NOMO-1 treated with dmso at 0.1 percent for 144 hours (cell line): ENCODE measurements at regions not wholly inside any gene's neighbourhood (a gene's known extent, or its start where the extent isn't known, plus 50 kb on each side); places are given as distances from the start of the nearest gene placed in this dataset.
"Not testable (repeated sequence)": the region's sequence is repeated elsewhere in the genome, so short reads cannot be mapped to it uniquely, and the experiment has no call there.

Source experiments
- DNase-seq: peaks from one replicate; lab custom pipeline; 2025; ENCODE audit not compliant: unreplicated experiment; lab: John Stamatoyannopoulos, UW

DNA sequence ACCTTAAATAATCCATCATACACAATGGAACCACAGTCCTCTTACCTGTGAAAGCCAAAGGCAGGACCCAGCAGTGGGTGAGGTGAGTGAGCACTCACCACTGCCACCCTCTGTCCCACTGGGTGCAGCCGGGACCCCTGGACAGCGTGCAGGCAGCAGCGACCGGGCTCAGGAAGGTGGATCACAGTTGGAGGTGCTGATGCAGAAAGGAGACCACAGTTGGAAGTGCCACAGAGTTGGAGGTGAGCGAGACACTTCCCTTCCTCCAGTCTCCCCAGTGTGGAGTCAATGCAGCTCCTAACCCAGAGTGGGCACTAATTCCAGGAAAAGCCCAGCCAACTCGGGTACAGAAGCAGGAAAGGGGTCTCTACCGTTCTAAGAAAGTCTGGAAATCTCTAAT is 323.0 kb downstream of the KLF13 start:
- not testable (repeated sequence) for DNase-seq

DNA sequence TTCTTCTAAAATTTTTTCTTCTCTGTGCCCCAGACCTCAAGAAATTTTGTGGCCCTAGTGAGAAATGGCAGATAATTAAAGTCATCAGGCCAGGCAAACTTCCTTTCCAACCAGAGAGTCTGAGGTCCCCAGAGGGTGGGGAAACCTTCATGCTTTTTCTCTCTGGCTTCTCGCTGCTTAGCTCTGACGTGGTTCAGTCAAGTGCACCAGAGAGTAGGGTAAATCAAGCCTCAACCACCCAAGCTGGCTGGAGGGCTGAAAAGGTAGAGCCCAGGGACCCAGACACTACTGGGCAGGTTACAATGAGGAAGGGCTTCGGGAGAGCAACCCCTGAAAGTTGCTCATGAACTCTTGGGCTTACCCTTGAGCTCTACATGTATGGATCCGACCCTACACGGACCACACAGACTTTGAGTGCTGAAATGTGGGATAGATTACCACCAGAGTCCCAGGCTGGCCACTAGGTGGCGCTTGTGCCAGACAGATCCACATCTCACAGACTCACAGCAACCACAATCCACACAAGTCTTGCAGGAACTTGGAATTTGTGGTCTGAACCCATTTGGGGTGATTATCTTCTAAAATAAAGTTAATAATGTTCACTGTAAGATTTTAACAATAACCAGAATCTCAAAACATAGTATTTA is 323.5 kb downstream of the KLF13 start:
- DNase-seq: not testable (repeated sequence)

DNA sequence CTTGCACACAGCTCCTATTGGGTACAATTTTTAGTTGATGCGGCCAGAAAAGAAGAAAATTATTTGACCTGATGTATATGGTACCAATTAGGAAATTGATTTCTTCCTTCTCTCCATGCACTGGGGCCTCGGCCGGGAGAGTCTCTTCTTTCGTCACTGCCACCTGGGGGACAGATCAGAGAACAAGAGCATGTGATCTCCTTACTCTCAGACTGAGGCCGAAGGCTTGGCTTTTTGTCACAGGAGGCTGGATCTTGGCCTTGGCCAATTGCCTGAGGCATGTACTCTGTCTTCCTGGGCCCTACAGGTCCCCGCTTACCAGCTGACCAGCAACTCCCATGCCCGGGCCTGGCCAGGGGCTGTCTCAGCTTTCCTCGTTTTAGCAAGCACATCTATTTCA is 330.3 kb downstream of the KLF13 start:
- DNase-seq: not testable (repeated sequence)

DNA sequence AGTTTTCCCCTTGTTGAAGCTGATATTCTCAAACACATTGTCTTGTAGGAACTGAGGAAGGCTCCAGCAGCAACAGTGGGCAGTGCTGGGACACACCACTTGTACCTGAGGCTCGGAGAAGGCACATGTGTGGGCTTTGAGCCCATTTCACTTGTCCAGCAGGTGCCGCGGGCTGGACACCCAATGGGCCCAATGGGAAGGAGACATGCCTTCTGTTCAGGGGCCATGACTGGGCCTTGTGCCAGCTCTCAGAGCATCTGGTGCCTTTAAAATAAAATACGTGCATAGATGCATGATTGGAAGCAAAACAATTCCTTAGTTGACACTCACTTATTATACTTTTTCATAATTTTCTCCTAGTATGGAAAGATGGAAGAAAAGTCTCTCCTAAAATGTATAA is 334.2 kb downstream of the KLF13 start:
- no peak for DNase-seq

DNA sequence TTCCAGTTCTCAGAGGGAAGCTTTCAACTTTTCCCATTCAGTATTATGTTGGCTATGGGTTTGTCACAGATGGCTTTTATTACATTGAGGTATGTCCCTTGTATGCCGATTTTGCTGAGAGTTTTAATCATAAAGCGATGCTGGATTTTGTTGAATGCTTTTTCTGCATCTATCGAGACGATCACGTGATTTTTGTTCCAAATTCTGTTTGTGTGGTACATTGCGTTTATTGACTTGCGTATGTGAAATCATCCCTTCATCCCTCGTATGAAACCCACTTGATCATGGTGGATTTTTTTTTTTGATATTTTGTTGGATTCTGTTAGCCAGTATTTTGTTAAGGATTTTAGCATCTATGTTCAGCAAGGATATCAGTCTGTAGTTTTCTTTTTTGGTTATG is 339.1 kb downstream of the KLF13 start:
- DNase-seq: not testable (repeated sequence)

DNA sequence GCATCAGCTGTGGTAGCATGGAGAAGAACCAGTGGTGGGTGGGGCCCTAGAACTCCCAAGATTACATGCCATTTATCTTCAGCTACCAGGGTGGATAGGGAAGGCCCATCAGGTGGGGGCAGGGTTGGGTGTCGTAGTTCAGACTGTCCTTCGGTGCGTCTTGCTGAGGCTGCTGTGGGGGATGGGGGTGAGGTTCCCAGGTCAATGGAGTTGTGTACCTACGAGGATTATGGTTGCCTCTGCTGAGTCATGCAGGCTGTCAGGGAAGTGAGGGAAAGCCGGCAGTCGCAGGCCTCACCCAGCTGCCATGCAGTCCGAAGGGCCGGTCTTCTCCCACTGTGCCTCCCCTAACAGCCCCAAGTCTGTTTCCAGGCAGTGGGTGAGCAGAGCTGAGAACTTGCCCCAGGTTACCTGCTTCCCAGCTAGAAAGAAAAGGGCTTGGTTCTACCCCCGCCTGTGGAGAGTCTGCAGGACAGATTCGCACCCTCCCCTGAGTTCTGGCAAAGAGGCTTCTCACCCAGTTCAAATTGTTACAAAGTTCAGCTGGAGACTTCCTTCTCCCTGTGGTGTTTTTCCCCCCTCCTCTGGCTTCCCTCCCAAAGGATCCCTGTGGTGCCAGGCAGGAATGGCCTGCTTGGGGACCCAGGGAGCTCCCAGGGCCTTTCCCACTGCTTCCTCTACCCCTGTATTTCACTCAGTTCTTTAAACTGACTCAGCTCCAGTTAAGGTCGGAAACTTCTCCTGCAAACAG is 342.7 kb downstream of the KLF13 start:
- DNase-seq: not testable (repeated sequence)

DNA sequence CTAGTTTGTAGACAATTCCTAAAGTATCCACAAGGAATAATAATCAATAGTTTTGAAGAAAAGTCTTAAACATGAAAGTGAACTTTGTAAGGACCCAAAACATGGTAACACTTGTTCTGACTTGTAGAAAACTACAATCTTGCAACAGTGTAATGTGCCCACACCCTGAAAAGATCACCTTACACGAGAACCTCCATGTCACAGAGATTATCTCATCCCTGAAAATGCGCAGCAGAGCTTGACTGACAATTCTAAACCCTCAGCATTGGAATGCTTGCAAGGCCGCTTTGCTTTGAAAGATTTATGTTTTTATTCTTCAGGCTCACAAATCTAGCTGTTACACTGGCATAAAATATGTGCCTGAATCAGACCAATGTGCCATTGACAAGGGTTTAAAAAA is 346.6 kb downstream of the KLF13 start:
- DNase-seq: not testable (repeated sequence)

DNA sequence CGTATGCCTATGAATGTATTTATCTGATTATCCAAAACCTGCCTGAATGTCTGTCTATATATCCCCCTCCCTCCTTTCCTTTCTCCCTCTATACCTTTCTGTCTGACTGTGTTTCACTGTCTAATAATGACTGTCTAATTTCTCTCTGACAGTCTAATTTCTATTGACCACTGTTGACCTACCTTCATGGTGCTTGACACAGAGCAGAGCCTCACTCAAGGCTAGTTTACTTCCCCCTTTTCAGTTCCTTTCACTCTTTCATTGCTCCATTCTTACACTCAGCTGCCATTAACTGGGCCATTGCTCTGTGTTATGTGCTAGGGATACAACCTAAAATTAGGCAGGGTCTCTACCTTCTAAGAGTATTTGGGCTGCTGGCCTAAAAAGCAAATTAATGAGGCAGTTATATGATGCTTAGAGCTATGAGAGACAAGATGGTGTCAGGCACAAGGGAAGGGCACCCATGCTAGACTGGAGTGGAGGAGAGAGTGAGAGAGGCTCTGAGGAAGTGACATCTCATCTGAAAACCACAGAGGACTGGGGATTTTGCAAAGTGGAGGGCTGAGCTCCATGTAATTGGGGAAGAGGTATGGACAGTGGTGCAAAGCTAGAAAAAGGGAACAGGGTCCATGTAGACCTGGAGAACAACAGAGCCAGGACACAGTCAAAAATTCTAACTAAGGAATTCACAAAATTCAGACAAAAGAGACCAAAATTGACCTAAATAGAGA is 348.6 kb upstream of the CHRNA7 start:
- not testable (repeated sequence) for DNase-seq

DNA sequence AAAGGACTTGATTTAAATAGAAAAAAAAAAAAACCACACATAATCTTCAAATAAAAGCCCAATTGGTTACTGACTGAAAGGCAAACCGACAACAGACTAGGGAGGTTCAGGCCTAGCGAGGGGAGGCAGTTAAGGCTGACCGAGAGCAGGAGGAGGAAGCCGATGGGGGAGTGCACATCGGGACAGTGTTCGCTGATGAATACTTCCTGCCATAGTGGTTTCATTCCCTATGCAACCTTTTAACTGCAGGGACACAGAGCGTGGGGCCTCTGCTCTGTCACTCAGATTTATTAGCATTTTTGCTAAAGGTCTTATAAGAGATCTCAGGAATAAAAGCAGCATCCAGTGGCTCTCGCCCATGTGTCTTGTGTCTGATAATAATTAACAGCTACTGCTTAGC is 343.2 kb upstream of the CHRNA7 start:
- DNase-seq: not testable (repeated sequence)

DNA sequence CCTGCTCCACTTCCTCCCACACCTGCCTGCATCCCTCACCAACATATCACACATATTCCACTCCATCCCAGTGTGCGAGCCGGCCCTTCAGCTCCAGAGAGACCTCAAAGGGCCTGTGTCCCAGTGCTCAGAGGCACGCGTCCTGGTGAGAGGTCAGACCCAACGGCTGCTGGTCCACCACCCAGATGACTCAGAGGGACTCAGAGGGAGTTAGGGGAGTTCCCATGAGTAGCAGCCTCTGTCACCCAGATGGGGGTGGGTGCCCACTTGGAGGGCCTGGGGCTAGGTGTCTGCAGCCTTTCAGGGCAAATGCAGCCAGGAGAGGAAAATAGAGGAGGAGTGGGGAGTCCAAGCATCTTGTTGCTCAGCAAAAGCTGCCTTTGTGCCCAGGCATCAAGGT is 333.8 kb upstream of the CHRNA7 start:
- not testable (repeated sequence) for DNase-seq

DNA sequence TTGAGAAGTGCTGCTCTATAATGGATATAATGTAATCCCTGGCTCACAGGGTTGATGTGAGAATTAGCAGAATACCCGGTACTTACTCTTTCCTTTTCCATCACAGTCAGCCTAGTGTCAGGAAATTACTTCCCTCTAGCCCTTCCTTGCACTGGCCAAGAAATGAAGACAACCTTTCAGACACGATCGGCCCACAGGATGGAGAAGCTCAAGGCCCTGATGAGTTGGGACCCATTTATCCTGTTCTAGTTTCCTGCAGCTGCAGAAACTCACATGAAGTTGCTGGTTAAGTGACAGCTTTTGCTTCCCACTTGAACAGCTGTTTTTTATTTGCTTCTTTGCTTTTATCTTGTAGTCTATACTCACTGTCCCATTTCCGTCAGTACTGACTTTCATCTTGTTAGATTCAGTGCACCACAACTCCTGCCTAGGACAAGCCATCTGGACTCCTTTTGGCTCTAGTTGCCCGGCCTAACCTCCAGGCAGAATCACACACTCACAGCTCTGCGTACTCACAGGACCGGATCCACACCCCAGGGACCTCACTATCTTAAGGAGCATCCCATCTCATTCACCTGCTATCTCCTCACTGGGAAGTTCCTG is 325.1 kb upstream of the CHRNA7 start:
- DNase-seq: not testable (repeated sequence)

DNA sequence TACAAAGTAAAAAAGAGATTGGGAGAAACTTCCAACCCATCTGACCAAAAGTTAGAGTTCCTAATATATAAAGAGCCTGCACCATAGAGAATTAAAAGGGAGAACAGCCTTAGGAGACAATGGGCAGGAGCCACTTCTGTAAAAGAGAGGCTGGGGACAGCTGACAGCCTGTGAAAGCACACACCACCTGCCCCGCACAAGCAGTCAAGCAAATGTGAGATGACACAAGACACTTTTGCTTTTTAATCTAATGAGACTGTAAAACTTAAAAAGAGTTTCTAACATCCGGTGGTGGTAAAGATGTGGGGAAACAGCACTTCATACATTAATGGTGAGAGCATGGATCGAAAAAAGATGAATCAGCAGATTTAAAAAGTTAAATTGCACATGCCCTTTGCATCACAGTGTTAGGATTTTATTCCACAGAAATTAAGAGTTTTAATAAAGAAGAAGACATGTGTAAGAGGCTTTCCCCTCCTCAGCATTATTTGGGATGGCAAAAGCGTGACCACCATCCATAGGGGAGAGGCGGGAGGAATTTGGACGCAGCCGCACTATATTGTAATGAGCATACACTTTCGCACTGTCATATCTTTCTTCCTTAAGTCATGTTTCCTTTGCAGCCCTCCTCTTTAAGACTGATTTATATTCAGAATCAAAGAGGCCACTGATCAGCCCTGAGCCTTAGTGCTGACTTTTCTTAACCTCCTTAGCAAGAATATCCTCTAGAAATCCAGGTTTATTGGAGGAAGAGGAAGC is 322.2 kb upstream of the CHRNA7 start:
- not testable (repeated sequence) for DNase-seq

DNA sequence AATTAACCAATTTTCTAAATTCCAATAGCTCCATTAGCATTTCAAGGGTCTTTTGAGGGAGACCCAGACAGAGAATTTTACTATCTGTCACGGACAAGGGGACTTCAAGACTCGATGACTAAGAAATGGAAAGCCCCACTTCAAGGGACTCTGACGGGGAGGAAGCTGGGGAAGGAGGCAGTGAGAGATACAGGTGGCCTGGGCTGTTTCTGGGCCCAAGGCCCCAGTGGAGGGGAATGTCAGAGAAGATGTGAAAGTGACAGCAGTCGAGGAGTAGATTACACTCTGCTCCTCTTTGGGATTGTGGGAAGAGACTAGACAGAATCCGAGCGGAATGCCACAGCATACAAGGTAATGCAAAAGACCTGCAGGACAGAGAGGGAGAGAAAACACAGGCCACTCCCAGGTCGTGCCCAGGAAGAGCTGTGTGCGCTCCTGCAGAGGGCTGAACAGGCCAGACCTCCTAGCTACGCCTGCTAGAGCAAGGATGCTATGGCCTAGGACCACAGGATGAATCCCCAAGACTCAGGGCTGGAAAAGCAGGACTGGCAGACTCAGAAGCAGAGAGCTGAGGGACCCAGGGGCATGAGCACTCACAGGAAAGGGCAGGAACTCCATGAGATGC is 321.5 kb upstream of the CHRNA7 start:
- DNase-seq: not testable (repeated sequence)

DNA sequence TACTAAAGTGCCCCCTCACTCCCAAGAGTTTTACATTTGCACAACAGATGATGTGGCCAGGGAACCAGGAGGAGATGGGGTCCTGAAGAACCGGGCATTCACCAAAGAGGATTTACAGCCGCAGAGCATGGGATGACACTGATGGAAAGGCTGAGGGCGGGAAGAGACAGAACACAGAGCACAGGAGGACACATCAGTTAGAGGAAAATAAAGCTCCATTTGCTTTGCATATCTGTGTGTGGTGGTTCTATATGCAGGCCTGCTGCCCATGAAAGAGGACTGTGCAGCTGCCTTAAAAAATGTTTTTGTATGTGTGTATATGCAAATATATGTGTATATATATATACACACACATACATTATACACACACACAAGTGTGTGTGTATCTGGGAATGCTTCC is 320.8 kb upstream of the CHRNA7 start:
- not testable (repeated sequence) for DNase-seq

DNA sequence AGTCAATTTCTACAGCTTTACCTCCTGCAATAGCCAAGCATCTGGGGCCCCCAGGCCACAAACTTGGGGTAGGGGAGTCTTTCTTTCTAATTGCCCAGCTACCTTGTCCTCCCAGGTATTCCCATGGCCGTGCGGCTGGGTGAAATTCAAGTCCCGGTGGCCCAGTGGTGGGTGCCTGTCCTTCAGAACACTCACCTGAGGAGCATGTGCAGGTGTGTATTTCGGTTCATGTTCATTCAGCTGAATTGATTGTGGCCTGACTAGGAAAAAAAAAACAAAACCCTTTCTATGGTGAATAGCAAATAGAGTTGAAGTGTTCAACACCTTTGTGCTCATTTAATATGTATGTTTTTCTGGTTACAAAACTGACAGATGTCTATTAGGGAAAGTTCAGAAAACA is 319.5 kb upstream of the CHRNA7 start:
- not testable (repeated sequence) for DNase-seq

DNA sequence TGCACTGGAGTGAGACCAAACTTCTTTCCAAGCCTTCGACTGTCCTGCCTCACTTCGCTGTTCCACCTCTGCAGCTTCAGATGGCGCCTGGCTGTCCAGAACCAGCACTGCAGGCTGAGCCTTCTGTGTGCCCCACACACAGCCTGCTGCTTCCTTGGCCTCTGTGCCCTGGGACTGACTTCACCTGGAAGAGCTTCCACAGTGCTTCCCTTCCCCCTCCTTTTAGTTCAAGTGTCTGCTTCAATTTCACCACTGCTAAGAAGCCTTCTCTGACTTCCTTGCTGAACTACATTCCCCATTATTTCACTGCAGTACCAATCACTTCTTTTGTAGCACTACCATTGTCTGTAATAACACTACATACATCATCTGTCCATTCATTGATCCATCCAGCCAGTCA is 315.1 kb upstream of the CHRNA7 start:
- not testable (repeated sequence) for DNase-seq

DNA sequence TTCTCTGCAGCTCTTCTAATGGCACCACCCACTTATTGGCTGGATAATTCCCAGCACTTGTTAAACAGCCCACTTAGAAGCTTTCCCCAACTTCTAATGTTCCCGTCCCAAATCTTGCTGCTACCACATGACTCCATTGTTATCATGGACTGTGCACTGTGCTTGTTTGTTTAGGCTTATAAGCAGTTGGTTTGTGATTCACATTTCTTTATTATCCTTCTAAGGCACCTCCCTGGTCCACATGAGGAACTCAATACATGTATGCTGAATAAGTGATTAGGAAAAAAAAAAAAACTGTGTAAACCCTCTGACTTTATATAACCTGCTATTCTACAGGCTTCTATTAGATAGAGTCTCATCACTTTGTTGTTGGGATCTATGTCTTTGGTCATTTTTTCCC is 311.7 kb upstream of the CHRNA7 start:
- not testable (repeated sequence) for DNase-seq

DNA sequence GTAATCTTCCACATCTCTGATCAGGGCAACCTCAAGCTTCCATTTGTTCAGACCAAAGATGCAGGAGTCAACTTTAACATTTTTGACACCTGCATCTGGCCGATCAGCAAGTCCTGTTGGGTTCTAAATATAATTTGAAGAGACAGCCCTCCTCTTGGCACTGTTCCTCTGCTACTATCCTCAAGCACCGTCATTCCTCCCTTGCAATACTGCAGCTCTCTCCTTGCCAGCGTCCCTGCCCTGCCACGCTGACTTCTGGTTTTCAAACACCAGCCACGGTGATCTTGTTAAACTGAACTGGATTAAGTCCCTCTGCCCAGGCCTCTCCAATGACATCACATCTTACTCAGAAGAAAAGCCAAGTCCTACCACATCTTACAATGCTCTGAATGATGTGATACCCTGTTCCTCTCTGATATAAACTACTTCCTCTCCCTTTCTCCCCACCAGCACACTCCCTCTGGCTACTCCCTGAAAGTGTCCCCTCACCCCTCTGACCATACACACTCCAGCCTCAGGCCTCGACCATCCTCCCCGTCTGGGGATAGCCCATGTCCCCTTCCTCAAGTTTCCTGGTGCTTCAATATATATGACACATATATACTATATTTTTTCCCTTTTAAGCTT is 310.8 kb upstream of the CHRNA7 start:
- not testable (repeated sequence) for DNase-seq

DNA sequence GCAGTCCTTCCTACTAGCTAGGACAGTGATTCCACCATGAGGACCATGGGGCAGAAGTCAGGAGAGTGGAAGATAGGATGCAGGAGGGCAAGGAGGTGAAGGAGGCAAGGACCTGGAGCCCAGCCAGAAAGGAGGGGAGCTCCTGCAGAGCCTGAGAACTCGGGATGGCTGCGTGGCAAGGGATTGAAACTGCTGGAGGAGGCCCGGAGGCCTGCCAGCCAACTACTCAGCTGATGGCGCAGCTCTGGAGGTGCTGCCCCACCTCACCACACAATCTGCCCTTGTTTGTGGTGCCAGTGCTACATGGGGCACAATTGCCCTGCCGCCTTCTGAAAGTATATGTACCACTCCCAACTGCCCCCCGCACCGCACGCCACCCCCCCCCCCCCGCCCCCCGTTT is 307.3 kb upstream of the CHRNA7 start:
- DNase-seq: not testable (repeated sequence)

DNA sequence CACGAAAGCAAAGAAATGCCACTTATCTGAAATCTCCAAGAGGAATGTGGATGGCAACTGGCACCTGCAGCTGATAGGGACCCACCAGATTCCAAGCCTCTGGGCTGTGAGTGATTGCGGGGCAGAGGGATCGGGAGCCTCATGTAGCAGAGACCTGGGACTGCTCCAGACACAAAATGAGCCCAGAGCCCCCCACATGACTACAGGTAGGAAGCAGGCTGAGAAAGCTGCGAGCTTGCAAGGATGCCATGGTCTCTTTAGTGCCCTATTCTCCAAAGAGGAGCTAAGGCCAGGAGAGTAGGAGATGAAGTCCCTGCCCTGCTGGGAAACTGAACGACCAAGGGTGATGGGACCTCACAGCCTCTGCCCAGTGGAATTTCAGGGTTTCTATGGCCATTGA is 305.4 kb upstream of the CHRNA7 start:
- DNase-seq: not testable (repeated sequence)
